Ovary (tissue), 3 donors: ENCODE measurements at regions not wholly inside any gene's neighbourhood (a gene's known extent, or its start where the extent isn't known, plus 50 kb on each side); places are given as distances from the start of the nearest gene placed in this dataset.

ENCODE experiments used
- POLR2A ChIP-seq: fragments of 450-650 bp; IDR thresholded peaks from one replicate; pipeline ENCODE4 v1.6.1; 2017; ENCODE audit warnings: antibody characterized with exemption, mild to moderate bottlenecking, moderate library complexity
- TF ChIP-seq, protein P1 (sequence below), 3 donors: fragments of 450-650 bp in 2 of 3; fragments of 200-600 bp in 1 of 3; IDR thresholded peaks; one replicate each; pipeline versions ENCODE4 v1.5.1 to v1.8.0; 2016 to 2022; ENCODE audit warnings: antibody characterized with exemption in 3 of 3, mild to moderate bottlenecking in 1 of 3
- donor health status: DM: no; HTN: no; CAD: no.

DNA sequence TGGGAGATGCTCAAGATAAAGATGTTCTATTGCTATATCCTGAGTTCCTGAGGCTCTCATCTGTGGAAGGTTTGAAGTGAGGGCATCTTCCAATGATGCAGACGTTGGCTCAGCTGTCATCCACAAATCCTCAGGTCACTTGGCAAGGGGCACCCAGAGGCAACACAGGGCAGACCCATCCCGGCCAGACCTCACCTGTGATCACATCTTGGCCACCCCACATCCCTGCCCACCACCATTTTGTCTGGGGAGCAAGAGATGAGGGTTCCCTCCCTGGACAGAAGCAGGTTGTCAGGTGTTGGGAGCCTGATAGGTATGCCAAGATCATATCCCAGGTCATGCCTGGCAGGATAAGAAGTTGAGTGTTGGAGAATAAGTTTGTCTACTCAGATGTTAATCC lies 918.2 kb upstream of the ZNF722 start:
- TF ChIP-seq POLR2A: no peak
- TF ChIP-seq, protein P1, sequence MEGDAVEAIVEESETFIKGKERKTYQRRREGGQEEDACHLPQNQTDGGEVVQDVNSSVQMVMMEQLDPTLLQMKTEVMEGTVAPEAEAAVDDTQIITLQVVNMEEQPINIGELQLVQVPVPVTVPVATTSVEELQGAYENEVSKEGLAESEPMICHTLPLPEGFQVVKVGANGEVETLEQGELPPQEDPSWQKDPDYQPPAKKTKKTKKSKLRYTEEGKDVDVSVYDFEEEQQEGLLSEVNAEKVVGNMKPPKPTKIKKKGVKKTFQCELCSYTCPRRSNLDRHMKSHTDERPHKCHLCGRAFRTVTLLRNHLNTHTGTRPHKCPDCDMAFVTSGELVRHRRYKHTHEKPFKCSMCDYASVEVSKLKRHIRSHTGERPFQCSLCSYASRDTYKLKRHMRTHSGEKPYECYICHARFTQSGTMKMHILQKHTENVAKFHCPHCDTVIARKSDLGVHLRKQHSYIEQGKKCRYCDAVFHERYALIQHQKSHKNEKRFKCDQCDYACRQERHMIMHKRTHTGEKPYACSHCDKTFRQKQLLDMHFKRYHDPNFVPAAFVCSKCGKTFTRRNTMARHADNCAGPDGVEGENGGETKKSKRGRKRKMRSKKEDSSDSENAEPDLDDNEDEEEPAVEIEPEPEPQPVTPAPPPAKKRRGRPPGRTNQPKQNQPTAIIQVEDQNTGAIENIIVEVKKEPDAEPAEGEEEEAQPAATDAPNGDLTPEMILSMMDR (IDR thresholded peaks at IDR 0.05): no peak
